T-cell (primary cell): ENCODE measurements at regions not wholly inside any gene's neighbourhood (a gene's known extent, or its start where the extent isn't known, plus 50 kb on each side); places are given as distances from the start of the nearest gene placed in this dataset.

Source experiments
- ATAC-seq, 4 experiments: fragments of 200-7000 bp in 3 of 4; fragments of 150-1000 bp in 1 of 4; cut with Tn5 transposase; replicated peaks in 1 of 4; 1 replicate in 3 of 4; 2 replicates in 1 of 4; pipeline ENCODE4 v1.10.0; 2021; ENCODE audit warnings: moderate library complexity in 3 of 4, mild to moderate bottlenecking in 2 of 4, moderate number of reproducible peaks in 1 of 4
- CTCF ChIA-PET, 2 donors: fragments of 300-600 bp; sonication (Branson Sonifier 250); formaldehyde crosslinking; loops; one replicate each; lab custom pipeline; 2022; ENCODE audit warnings: antibody characterized with exemption in 2 of 2; lab: Charles Lee
- POLR2A ChIA-PET, 2 donors: fragments of 300-600 bp; sonication (Branson Sonifier 250); formaldehyde crosslinking; loops; one replicate each; lab custom pipeline; 2022; ENCODE audit warnings: antibody characterized with exemption in 2 of 2; lab: Charles Lee
- DNase-seq, 35 experiments: peaks; one replicate each; pipeline versions ENCODE4 v3.0.0 to v3.0.0-alpha.2; 2013 to 2023
- H3K27ac ChIP-seq: one replicate; pipeline ENCODE4 v1.5.1; 2013; ENCODE audit warnings: low read length
- H3K27me3 ChIP-seq, 2 experiments: replicated peaks in 1 of 2; 1 replicate in 1 of 2; 2 replicates in 1 of 2; pipeline versions ENCODE4 v1.6.1 to v1.7.0; 2013; ENCODE audit warnings: low read length in 1 of 2, mixed read lengths in 1 of 2; ENCODE audit not compliant: control insufficient read depth in 2 of 2, insufficient read depth in 2 of 2; ENCODE audit errors: extremely low read depth in 1 of 2
- H3K36me3 ChIP-seq, 2 donors: 1 replicate in 1 of 2; 2 replicates in 1 of 2; pipeline versions ENCODE4 v1.6.1 to v1.7.0; 2013; ENCODE audit warnings: low read length in 1 of 2; ENCODE audit not compliant: control insufficient read depth in 2 of 2, insufficient read depth in 1 of 2; ENCODE audit errors: extremely low read depth in 1 of 2
- H3K4me1 ChIP-seq, 2 experiments: 1 replicate in 1 of 2; 2 replicates in 1 of 2; pipeline versions ENCODE4 v1.6.1 to v1.7.0; 2013; ENCODE audit warnings: low read length in 2 of 2, mixed read lengths in 1 of 2; ENCODE audit not compliant: insufficient read depth in 2 of 2, control insufficient read depth in 1 of 2; ENCODE audit errors: extremely low read depth in 1 of 2
- H3K4me3 ChIP-seq, 2 donors: 1 replicate in 1 of 2; 2 replicates in 1 of 2; pipeline versions ENCODE4 v1.5.1 to v1.7.0; 2013; ENCODE audit warnings: mild to moderate bottlenecking in 2 of 2, low read length in 1 of 2, moderate library complexity in 1 of 2; ENCODE audit not compliant: control insufficient read depth in 1 of 2; ENCODE audit errors: extremely low read depth in 1 of 2
- H3K9me3 ChIP-seq: 2 replicates; pipeline ENCODE4 v1.7.0; 2013
- H3K27ac Mint-ChIP-seq, 2 donors: one replicate each; pipeline ENCODE4 v1.8.0; 2020 to 2021; ENCODE audit warnings: mild to moderate bottlenecking in 2 of 2, mixed read lengths in 2 of 2
- H3K27me3 Mint-ChIP-seq, 2 donors: one replicate each; pipeline ENCODE4 v1.8.0; 2021 to 2022; ENCODE audit warnings: mixed read lengths in 2 of 2
- H3K36me3 Mint-ChIP-seq: one replicate; pipeline ENCODE4 v1.8.0; 2021; ENCODE audit warnings: mixed read lengths
- H3K4me1 Mint-ChIP-seq, 3 donors: one replicate each; pipeline ENCODE4 v1.8.0; 2020 to 2022; ENCODE audit warnings: mixed read lengths in 3 of 3, mild to moderate bottlenecking in 1 of 3
- H3K4me3 Mint-ChIP-seq, 3 donors: one replicate each; pipeline ENCODE4 v1.8.0; 2020 to 2022; ENCODE audit warnings: mild to moderate bottlenecking in 3 of 3, mixed read lengths in 3 of 3, moderate library complexity in 3 of 3
- H3K9me3 Mint-ChIP-seq, 3 donors: one replicate each; pipeline ENCODE4 v1.8.0; 2020 to 2022; ENCODE audit warnings: mixed read lengths in 3 of 3
- WGBS: methylation state at CpG from one replicate; pipeline ENCODE4 v1.1.5; 2013; ENCODE audit warnings: missing lambda C conversion rate; ENCODE audit not compliant: insufficient coverage; 5-methylcytosine and 5-hydroxymethylcytosine counted together

- no peak overlapping the region for H3K4me3 Mint-ChIP-seq
- ChIA-PET CTCF (no interaction called here), POLR2A (no interaction called here)
- H3K9me3 Mint-ChIP-seq: peaks cover 0 to 24% (median 19%) of the 10 kb centered on the region in 3 donors
- H3K27ac Mint-ChIP-seq: no peak overlapping the region
- H3K4me1 Mint-ChIP-seq: no peaks in the 10 kb centered on the region
- no peaks in the 10 kb centered on the region for H3K36me3 Mint-ChIP-seq
- DNase-seq (no peak), ATAC-seq (no peak)
- H3K27ac ChIP-seq: no peak overlapping the region
- no peaks in the 10 kb centered on the region for H3K4me1 ChIP-seq
- H3K27me3 ChIP-seq: no peaks in the 10 kb centered on the region
- H3K4me3 ChIP-seq: no peak overlapping the region
- H3K36me3 ChIP-seq: no peaks in the 10 kb centered on the region
- H3K27me3 Mint-ChIP-seq: no peaks in the 10 kb centered on the region
- H3K9me3 ChIP-seq: no peaks in the 10 kb centered on the region
These were observed 72.8 kb upstream of the MC4R start for GRCh38 chr18:60445341-60445740.

- DNase-seq (no peak), ATAC-seq (no peak)
- no peaks in the 10 kb centered on the region for H3K27me3 ChIP-seq
- no peak overlapping the region for H3K27ac Mint-ChIP-seq
- 100% methylated on average over 3 of the region's 5 CpGs for WGBS
- ChIA-PET CTCF (no interaction called here), POLR2A (no interaction called here)
- no peaks in the 10 kb centered on the region for H3K4me1 Mint-ChIP-seq
- no peaks in the 10 kb centered on the region for H3K36me3 ChIP-seq
- no peaks in the 10 kb centered on the region for H3K36me3 Mint-ChIP-seq
- H3K27me3 Mint-ChIP-seq: no peaks in the 10 kb centered on the region
- H3K4me3 ChIP-seq: no peak overlapping the region
- H3K4me1 ChIP-seq: no peaks in the 10 kb centered on the region
- no peaks in the 10 kb centered on the region for H3K9me3 ChIP-seq
- H3K4me3 Mint-ChIP-seq: no peak overlapping the region
- peaks cover 0 to 19% (median 19%) of the 10 kb centered on the region in 3 donors for H3K9me3 Mint-ChIP-seq
- no peak overlapping the region for H3K27ac ChIP-seq
These were observed 74.2 kb upstream of the MC4R start for GRCh38 chr18:60446821-60447220.

GRCh38 chr18:60448487-60449267, 76.1 kb upstream of the MC4R start:
- ChIA-PET POLR2A (no interaction called here), CTCF (no interaction called here)
- H3K4me3 Mint-ChIP-seq: no peak overlapping the region
- ATAC-seq (no peak), DNase-seq (no peak)
- H3K27me3 Mint-ChIP-seq: no peaks in the 10 kb centered on the region
- Histone ChIP-seq H3K9me3 (no peaks in the 10 kb centered on the region), H3K27me3 (no peaks in the 10 kb centered on the region), H3K36me3 (no peaks in the 10 kb centered on the region), H3K4me3 (no peak overlapping the region), H3K27ac (no peak overlapping the region), H3K4me1 (no peaks in the 10 kb centered on the region)
- no peaks in the 10 kb centered on the region for H3K4me1 Mint-ChIP-seq
- H3K9me3 Mint-ChIP-seq: peaks cover 2 to 19% (median 19%) of the 10 kb centered on the region in 3 donors
- WGBS: 75% methylated on average over 2 of the region's 3 CpGs
- no peaks in the 10 kb centered on the region for H3K36me3 Mint-ChIP-seq
- H3K27ac Mint-ChIP-seq: no peak overlapping the region

- peaks cover 10 to 13% (median 11%) of the 10 kb centered on the region in 3 donors for H3K9me3 Mint-ChIP-seq
- no peaks in the 10 kb centered on the region for H3K27me3 Mint-ChIP-seq
- Histone ChIP-seq H3K36me3 (no peaks in the 10 kb centered on the region), H3K4me3 (no peak overlapping the region), H3K27ac (no peak overlapping the region), H3K27me3 (no peaks in the 10 kb centered on the region), H3K9me3 (no peaks in the 10 kb centered on the region), H3K4me1 (no peaks in the 10 kb centered on the region)
- no peaks in the 10 kb centered on the region for H3K36me3 Mint-ChIP-seq
- no peak for DNase-seq
- ChIA-PET POLR2A (no interaction called here), CTCF (no interaction called here)
- WGBS: no CpG with 5 or more reads among the region's 1 CpG
- H3K4me3 Mint-ChIP-seq: no peak overlapping the region
- ATAC-seq: no peak
- H3K4me1 Mint-ChIP-seq: no peaks in the 10 kb centered on the region
- no peak overlapping the region for H3K27ac Mint-ChIP-seq
These were observed 79.8 kb upstream of the MC4R start for GRCh38 chr18:60452421-60452820.

- CTCF ChIA-PET: no interaction called here
- Mint-ChIP-seq H3K4me3 (no peak overlapping the region), H3K9me3 (no peaks in the 10 kb centered on the region), H3K36me3 (no peaks in the 10 kb centered on the region), H3K4me1 (no peaks in the 10 kb centered on the region), H3K27ac (no peak overlapping the region), H3K27me3 (peaks cover 0 to 1% of the 10 kb centered on the region in 2 donors)
- Histone ChIP-seq H3K27me3 (no peaks in the 10 kb centered on the region), H3K4me3 (no peak overlapping the region), H3K4me1 (no peaks in the 10 kb centered on the region), H3K36me3 (no peaks in the 10 kb centered on the region), H3K27ac (no peak overlapping the region), H3K9me3 (no peaks in the 10 kb centered on the region)
- POLR2A ChIA-PET: no interaction called here
- 67% methylated on average over 1 of the region's 3 CpGs for WGBS
- no peak for DNase-seq
- ATAC-seq: no peak
These were observed 94.1 kb upstream of the MC4R start for GRCh38 chr18:60466677-60467076.

- no peak for DNase-seq
- peaks cover 0 to 1% of the 10 kb centered on the region in 2 donors for H3K27me3 Mint-ChIP-seq
- H3K9me3 Mint-ChIP-seq: peaks cover 0 to 10% (median 4%) of the 10 kb centered on the region in 3 donors
- WGBS: 0% methylated on average over 1 of the region's 5 CpGs
- no peaks in the 10 kb centered on the region for H3K4me1 Mint-ChIP-seq
- ChIA-PET POLR2A (no interaction called here), CTCF (no interaction called here)
- no peak overlapping the region for H3K4me3 ChIP-seq
- H3K4me1 ChIP-seq: no peaks in the 10 kb centered on the region
- H3K36me3 ChIP-seq: no peaks in the 10 kb centered on the region
- ATAC-seq: no peak
- H3K27me3 ChIP-seq: no peaks in the 10 kb centered on the region
- no peaks in the 10 kb centered on the region for H3K9me3 ChIP-seq
- H3K4me3 Mint-ChIP-seq: no peak overlapping the region
- no peak overlapping the region for H3K27ac ChIP-seq
- H3K36me3 Mint-ChIP-seq: no peaks in the 10 kb centered on the region
- no peak overlapping the region for H3K27ac Mint-ChIP-seq
These were observed 97.0 kb upstream of the MC4R start for GRCh38 chr18:60469387-60470100.
